ENCODE measurements at regions not wholly inside any gene's neighbourhood (a gene's known extent, or its start where the extent isn't known, plus 50 kb on each side); places are given as distances from the start of the nearest gene placed in this dataset.

DNA sequence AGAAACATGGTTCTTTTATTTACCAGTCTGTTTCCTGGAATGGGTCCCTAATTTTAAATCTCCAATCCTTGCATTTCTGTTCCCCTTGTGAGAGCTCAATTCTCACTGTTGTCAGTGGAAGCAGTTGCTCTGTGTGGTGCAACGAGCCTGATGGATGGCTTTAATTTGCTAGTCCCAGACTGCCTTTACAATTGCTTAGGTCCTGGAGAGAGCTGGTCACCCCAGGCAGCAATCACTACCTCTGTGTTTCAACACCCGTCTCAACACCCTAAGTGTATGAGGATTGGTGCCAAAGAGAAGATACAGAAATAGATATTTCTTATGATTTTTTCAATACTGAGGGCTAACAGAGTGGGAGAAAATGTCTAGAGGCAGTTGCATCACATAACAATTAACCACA, 873.8 kb downstream of the GLUD2 start:
- ChIA-PET POLR2A (no interaction called here), CTCF (no interaction called here)
- no peak for DNase-seq (ENCODE audit: extremely low spot score)
- TF ChIP-seq, protein P1, sequence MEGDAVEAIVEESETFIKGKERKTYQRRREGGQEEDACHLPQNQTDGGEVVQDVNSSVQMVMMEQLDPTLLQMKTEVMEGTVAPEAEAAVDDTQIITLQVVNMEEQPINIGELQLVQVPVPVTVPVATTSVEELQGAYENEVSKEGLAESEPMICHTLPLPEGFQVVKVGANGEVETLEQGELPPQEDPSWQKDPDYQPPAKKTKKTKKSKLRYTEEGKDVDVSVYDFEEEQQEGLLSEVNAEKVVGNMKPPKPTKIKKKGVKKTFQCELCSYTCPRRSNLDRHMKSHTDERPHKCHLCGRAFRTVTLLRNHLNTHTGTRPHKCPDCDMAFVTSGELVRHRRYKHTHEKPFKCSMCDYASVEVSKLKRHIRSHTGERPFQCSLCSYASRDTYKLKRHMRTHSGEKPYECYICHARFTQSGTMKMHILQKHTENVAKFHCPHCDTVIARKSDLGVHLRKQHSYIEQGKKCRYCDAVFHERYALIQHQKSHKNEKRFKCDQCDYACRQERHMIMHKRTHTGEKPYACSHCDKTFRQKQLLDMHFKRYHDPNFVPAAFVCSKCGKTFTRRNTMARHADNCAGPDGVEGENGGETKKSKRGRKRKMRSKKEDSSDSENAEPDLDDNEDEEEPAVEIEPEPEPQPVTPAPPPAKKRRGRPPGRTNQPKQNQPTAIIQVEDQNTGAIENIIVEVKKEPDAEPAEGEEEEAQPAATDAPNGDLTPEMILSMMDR (IDR thresholded peaks at IDR 0.05; ENCODE audit: control extremely low read depth, extremely low read depth, low read depth, missing control alignments), result no peak

DNA sequence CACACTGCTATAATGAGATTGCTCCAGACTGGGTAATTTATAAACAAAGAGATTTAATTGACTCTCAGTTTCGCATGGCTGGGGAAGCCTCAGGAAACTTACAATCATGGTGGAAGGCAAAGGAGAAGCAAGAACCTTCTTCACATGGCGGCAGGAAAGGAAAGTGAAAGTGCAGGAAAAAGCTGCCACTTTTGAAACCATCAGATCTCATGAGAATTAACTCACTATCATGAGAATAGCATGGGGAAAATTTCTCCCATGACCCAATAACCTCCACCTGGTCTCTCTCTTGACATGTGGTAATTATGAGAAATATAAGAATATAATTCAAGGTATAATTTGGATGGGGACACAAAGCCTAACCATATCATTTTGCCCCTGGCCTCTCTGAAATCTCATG, 884.2 kb downstream of the GLUD2 start:
- POLR2A ChIA-PET, result no interaction called here

DNA sequence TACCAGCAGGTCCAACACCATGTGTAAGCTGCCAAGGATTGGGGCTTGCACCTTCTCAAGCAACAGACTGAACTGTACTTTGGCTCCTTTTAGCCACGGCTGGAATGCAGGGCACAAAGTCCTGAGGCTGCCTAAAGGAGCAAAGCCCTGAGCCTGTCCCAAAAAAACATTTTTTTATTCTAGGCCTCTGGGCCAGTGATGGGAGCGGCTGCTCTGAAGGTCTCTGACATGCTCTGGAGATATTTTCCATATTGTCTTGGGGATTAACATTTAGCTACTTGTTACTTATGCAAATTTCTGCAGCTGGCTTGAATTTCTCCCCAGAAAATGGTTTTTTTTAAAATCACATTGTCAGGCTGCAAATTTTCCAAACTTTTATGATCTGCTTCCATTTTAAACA, 885.3 kb downstream of the GLUD2 start:
- ChIA-PET POLR2A (no interaction called here), CTCF (no interaction called here)
- no peak for DNase-seq (ENCODE audit: extremely low spot score)
- TF ChIP-seq, protein P1 (IDR thresholded peaks at IDR 0.05; ENCODE audit: control extremely low read depth, extremely low read depth, low read depth, missing control alignments), result no peak

More for the DNA sequence above, 884.2 kb downstream of the GLUD2 start:
- CTCF ChIA-PET, result no interaction called here
- TF ChIP-seq, protein P1 (IDR thresholded peaks at IDR 0.05; ENCODE audit: control extremely low read depth, extremely low read depth, low read depth, missing control alignments), result no peak
- DNase-seq (ENCODE audit: extremely low spot score), result no peak

DNA sequence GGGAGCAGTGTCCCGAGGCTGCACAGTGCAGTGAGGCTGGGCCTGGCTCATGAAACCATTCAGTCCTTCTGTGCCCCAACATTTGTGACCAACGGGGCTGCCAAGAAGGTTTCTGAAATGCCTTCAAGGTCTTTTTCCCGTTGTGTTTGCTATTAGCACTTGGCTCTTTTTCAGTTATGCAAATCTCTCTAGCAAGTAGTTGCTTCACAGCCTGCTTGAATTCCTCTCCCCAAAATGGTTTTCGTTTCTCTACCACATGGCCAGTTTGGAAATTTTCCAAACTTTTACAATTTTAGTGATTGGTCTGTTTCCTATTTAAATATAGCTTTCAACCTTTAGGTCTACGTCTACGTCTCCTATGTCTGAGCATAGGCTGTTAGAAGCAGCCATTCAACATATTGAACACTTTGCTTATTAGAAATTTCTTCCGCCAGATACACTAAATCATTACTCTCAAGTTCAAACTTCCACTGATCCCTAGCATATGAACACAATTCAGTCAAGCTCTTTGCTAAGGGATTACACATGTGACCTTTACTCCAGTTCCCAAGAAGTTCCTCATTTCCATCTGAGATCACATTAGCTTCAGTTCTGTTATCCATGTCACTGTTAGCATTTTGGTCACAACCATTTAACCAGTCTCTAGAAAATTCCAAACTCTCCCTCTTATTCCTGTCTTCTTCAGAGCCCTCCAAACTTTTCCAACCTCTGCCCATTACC, 901.8 kb downstream of the GLUD2 start:
- TF ChIP-seq, protein P1 (IDR thresholded peaks at IDR 0.05; ENCODE audit: control extremely low read depth, extremely low read depth, low read depth, missing control alignments), result no peak
- ChIA-PET POLR2A (no interaction called here), CTCF (no interaction called here)
- DNase-seq (ENCODE audit: extremely low spot score), result no peak

DNA sequence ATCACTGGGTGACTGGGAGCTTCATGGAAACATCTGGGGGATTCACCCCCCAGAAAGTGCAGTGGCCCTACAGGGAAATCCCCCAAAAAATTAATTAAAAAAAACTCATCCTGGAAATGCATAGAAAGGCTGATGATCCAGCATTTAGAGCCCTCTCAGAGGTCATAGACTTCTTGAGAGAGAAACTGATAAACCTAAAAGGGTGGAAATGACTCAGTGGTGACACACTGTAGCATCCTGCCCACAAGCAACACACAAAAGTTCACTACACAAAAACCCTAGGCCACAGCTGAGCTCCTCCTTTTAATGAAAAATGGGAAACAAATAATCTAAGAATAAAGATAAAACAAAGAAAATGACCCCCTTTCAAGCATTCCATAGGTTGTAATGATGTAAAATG, 911.5 kb downstream of the GLUD2 start:
- ChIA-PET POLR2A (no interaction called here), CTCF (no interaction called here)
- DNase-seq (ENCODE audit: extremely low spot score), result no peak
- TF ChIP-seq, protein P1 (IDR thresholded peaks at IDR 0.05; ENCODE audit: control extremely low read depth, extremely low read depth, low read depth, missing control alignments), result no peak

DNA sequence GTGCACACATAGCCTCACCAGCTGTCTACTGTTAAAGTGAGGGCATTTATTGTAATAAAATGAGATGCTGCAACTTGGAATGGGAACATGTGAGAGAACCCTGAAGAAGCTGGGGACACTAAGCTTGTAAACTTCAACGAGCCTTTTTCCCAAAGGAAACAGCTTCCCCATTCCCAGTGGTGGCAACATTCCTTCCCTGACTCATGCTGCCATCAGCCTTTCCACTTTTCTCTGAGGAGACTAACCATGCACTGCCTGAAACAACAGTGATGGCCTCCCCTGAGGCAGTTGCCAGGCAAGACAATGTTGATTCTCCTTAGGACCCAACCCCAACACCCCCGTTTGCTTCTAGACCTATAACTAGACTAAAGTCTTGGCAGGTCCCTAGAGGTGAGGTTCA, 928.3 kb downstream of the GLUD2 start:
- CTCF ChIA-PET, result no interaction called here
- POLR2A ChIA-PET, result no interaction called here
- no peak for DNase-seq (ENCODE audit: extremely low spot score)
- TF ChIP-seq, protein P1 (IDR thresholded peaks at IDR 0.05; ENCODE audit: control extremely low read depth, extremely low read depth, low read depth, missing control alignments), result no peak
